ENCODE measurements at regions not wholly inside any gene's neighbourhood (a gene's known extent, or its start where the extent isn't known, plus 50 kb on each side); places are given as distances from the start of the nearest gene placed in this dataset.

- no peaks in the 10 kb centered on the region for H3K36me3 ChIP-seq
- no peak for DNase-seq
- H3K4me3 ChIP-seq: no peak overlapping the region
- H3K27ac ChIP-seq: no peak overlapping the region
- 71 to 88% (median 78%) methylated on average over 6 of the region's 6 CpGs for WGBS, 5 donors
- H3K9me3 ChIP-seq: no peaks in the 10 kb centered on the region
- intact Hi-C loops (cut with DNase I; ENCODE audit: low total_unique reads): no loop called here
- H3K27me3 ChIP-seq: peaks cover 0 to 4% (median 0%) of the 10 kb centered on the region in 3 donors
- H3K4me1 ChIP-seq: no peaks in the 10 kb centered on the region
- no peak for TF ChIP-seq POLR2AphosphoS5 (IDR thresholded peaks at IDR 0.05)
- TF ChIP-seq EP300 (IDR thresholded peaks at IDR 0.05): no peak
- TF ChIP-seq CTCF (IDR thresholded peaks at IDR 0.05): no peak
- TF ChIP-seq POLR2A (IDR thresholded peaks at IDR 0.05): no peak
These were observed 155.5 kb upstream of the TMPO start for GRCh38 chr12:98359856-98360255.

- Histone ChIP-seq H3K4me3 (no peak overlapping the region), H3K27ac (no peak overlapping the region), H3K36me3 (no peaks in the 10 kb centered on the region), H3K4me1 (no peaks in the 10 kb centered on the region), H3K27me3 (peaks cover 0 to 4% (median 0%) of the 10 kb centered on the region in 3 donors), H3K9me3 (no peaks in the 10 kb centered on the region)
- TF ChIP-seq POLR2A (IDR thresholded peaks at IDR 0.05) (no peak), POLR2AphosphoS5 (IDR thresholded peaks at IDR 0.05) (no peak), CTCF (IDR thresholded peaks at IDR 0.05) (no peak), EP300 (IDR thresholded peaks at IDR 0.05) (no peak)
- DNase-seq: no peak
- intact Hi-C loops (cut with DNase I; ENCODE audit: low total_unique reads): no loop called here
- 58 to 78% (median 64%) methylated on average over 3 of the region's 3 CpGs for WGBS, 5 donors
These were observed 155.0 kb upstream of the TMPO start for GRCh38 chr12:98360401-98360800.

GRCh38 chr12:98369581-98369980, 145.8 kb upstream of the TMPO start:
- Histone ChIP-seq H3K27ac (no peak overlapping the region), H3K4me1 (no peaks in the 10 kb centered on the region), H3K9me3 (no peaks in the 10 kb centered on the region), H3K27me3 (no peaks in the 10 kb centered on the region), H3K4me3 (no peak overlapping the region), H3K36me3 (no peaks in the 10 kb centered on the region)
- no peak for DNase-seq
- 74 to 88% (median 84%) methylated on average over 4 of the region's 4 CpGs for WGBS, 5 donors
- TF ChIP-seq EP300 (IDR thresholded peaks at IDR 0.05) (no peak), POLR2A (IDR thresholded peaks at IDR 0.05) (no peak), POLR2AphosphoS5 (IDR thresholded peaks at IDR 0.05) (no peak), CTCF (IDR thresholded peaks at IDR 0.05) (no peak)
- intact Hi-C loops (cut with DNase I; ENCODE audit: low total_unique reads): no loop called here

GRCh38 chr12:98370976-98371375, 144.4 kb upstream of the TMPO start:
- DNase-seq: no peak
- WGBS, 5 donors: 70 to 93% (median 89%) methylated on average over 1 of the region's 1 CpG
- no peaks in the 10 kb centered on the region for H3K9me3 ChIP-seq
- no peak overlapping the region for H3K27ac ChIP-seq
- H3K4me1 ChIP-seq: no peaks in the 10 kb centered on the region
- H3K27me3 ChIP-seq: no peaks in the 10 kb centered on the region
- TF ChIP-seq POLR2AphosphoS5 (IDR thresholded peaks at IDR 0.05) (no peak), CTCF (IDR thresholded peaks at IDR 0.05) (no peak), EP300 (IDR thresholded peaks at IDR 0.05) (no peak), POLR2A (IDR thresholded peaks at IDR 0.05) (no peak)
- H3K36me3 ChIP-seq: no peaks in the 10 kb centered on the region
- no peak overlapping the region for H3K4me3 ChIP-seq
- intact Hi-C loops (cut with DNase I; ENCODE audit: low total_unique reads): no loop called here

Data from stomach (tissue), 8 donors.